Brain microvascular endothelial cell (primary cell): ENCODE measurements at regions not wholly inside any gene's neighbourhood (a gene's known extent, or its start where the extent isn't known, plus 50 kb on each side); places are given as distances from the start of the nearest gene placed in this dataset.
A peak's percentile ranks its signal among the peaks of the same experiment; 100 is the strongest.

Experiments used
- DNase-seq: peaks from one replicate; pipeline ENCODE4 v3.0.0-alpha.2; 2020
- H3K27ac ChIP-seq: fragments of 250-450 bp; sonication (Bioruptor Pico); 2 replicates; pipeline ENCODE4 v1.5.1; 2020; ENCODE audit warnings: mild to moderate bottlenecking, moderate library complexity
- H3K27me3 ChIP-seq: fragments of 250-450 bp; sonication (Bioruptor Pico); replicated peaks from 2 replicates; pipeline ENCODE4 v1.5.1; 2020; ENCODE audit warnings: mild to moderate bottlenecking
- H3K36me3 ChIP-seq: fragments of 250-450 bp; sonication (Bioruptor Pico); replicated peaks from 2 replicates; pipeline ENCODE4 v1.5.1; 2020; ENCODE audit warnings: mild to moderate bottlenecking
- H3K4me3 ChIP-seq: 2 replicates; pipeline ENCODE4 v1.5.1; 2011; ENCODE audit warnings: low read depth, mild to moderate bottlenecking, control low read depth, low read length, moderate library complexity
- in situ Hi-C: cut with HindIII; loops from 2 replicates; pipeline ENCODE4 v1.10.0; 2017; ENCODE audit warnings: low sequenced_read_pairs, low pct_ligation_motif_present
- TF ChIP-seq, protein P1 (sequence below): IDR thresholded peaks from 2 replicates; pipeline ENCODE4 v1.5.1; 2011; ENCODE audit warnings: low read depth, mild to moderate bottlenecking, moderate library complexity, low read length, control low read depth, inconsistent platforms; ENCODE audit errors: missing control alignments

DNA sequence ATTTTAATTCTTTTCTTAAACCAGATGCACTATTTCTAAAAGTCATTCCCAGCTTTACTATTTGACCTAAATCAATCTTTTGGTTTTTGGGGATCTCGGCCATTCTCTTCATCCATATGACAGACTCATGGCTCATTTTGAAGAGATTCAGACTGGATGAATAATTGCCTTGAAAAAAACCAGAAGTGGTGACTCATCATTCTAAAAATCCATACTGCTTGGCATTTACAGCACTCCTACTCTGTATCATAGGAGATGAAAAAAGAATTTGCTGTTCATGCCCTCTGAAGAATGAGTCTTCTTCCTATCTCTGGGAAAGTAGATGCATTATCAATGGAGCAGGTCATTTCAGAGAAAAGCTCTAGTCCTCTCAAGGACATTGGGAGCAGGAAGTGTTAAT is 220.5 kb upstream of the RPS6KA3 start:
- Histone ChIP-seq H3K27me3 (no peaks in the 10 kb centered on the region), H3K27ac (no peak overlapping the region), H3K36me3 (no peaks in the 10 kb centered on the region), H3K4me3 (no peak overlapping the region)
- DNase-seq, result peak; percentile 24
- TF ChIP-seq, protein P1, sequence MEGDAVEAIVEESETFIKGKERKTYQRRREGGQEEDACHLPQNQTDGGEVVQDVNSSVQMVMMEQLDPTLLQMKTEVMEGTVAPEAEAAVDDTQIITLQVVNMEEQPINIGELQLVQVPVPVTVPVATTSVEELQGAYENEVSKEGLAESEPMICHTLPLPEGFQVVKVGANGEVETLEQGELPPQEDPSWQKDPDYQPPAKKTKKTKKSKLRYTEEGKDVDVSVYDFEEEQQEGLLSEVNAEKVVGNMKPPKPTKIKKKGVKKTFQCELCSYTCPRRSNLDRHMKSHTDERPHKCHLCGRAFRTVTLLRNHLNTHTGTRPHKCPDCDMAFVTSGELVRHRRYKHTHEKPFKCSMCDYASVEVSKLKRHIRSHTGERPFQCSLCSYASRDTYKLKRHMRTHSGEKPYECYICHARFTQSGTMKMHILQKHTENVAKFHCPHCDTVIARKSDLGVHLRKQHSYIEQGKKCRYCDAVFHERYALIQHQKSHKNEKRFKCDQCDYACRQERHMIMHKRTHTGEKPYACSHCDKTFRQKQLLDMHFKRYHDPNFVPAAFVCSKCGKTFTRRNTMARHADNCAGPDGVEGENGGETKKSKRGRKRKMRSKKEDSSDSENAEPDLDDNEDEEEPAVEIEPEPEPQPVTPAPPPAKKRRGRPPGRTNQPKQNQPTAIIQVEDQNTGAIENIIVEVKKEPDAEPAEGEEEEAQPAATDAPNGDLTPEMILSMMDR, result no peak
- in situ Hi-C loops, result no loop called here

- TF ChIP-seq, protein P1, result no peak
- H3K36me3 ChIP-seq, result no peaks in the 10 kb centered on the region
- H3K27ac ChIP-seq, result no peak overlapping the region
- no peak overlapping the region for H3K4me3 ChIP-seq
- H3K27me3 ChIP-seq, result no peaks in the 10 kb centered on the region
- no peak for DNase-seq
- in situ Hi-C loops, result no loop called here
Observed at GRCh38 chrX:20481632-20482031, 214.9 kb upstream of the RPS6KA3 start.

GRCh38 chrX:20479896-20480295 is 213.2 kb upstream of the RPS6KA3 start:
- DNase-seq, result no peak
- no peak overlapping the region for H3K27ac ChIP-seq
- TF ChIP-seq, protein P1, result no peak
- in situ Hi-C loops, result no loop called here
- no peaks in the 10 kb centered on the region for H3K27me3 ChIP-seq
- no peak overlapping the region for H3K4me3 ChIP-seq
- H3K36me3 ChIP-seq, result no peaks in the 10 kb centered on the region

GRCh38 chrX:20479048-20479447 is 212.3 kb upstream of the RPS6KA3 start:
- TF ChIP-seq, protein P1, result no peak
- DNase-seq, result no peak
- in situ Hi-C loops, result no loop called here
- H3K36me3 ChIP-seq, result no peaks in the 10 kb centered on the region
- no peak overlapping the region for H3K4me3 ChIP-seq
- no peaks in the 10 kb centered on the region for H3K27me3 ChIP-seq
- no peak overlapping the region for H3K27ac ChIP-seq

DNA sequence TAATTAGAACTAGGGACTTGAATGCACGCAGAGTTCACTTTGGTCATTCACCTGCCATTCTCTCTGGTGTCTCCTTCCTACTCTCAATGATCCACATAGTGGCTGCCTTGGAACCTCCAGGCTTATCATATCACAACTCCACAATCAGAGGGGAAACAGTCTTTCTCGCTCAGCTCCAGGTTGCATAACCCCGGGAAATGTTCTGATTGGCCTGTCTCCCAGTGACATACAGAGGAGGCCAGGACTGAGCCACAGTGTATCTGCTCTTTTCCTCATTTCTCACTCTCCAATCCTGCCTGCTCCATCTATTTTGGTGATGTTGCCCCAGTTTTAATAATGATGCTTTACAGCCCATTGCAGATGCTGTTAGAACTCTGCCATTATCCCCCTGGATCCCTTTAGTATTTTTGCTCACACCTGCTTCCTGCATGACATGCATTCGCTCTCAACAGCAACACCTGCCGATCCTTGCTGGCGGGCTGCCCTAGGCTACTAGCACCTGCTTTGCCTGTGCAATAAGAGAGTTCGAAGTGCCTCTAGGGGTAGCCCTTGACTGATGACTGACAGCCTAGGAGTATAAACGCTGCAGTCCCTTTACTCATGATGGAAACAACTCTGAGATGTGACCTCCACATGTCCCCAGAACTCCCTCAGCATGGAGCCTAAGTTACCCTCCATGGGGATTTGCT is 211.3 kb upstream of the RPS6KA3 start:
- no peak for DNase-seq
- in situ Hi-C loops, result no loop called here
- TF ChIP-seq, protein P1, result no peak
- H3K27ac ChIP-seq, result no peak overlapping the region
- H3K4me3 ChIP-seq, result no peak overlapping the region
- no peaks in the 10 kb centered on the region for H3K27me3 ChIP-seq
- no peaks in the 10 kb centered on the region for H3K36me3 ChIP-seq

- Histone ChIP-seq H3K36me3 (no peaks in the 10 kb centered on the region), H3K27me3 (no peaks in the 10 kb centered on the region), H3K4me3 (no peak overlapping the region), H3K27ac (no peak overlapping the region)
- DNase-seq, result no peak
- TF ChIP-seq, protein P1, result no peak
- in situ Hi-C loops, result no loop called here
Observed at GRCh38 chrX:20477219-20477618, 210.5 kb upstream of the RPS6KA3 start.
